T-cell (primary cell): ENCODE measurements at regions not wholly inside any gene's neighbourhood (a gene's known extent, or its start where the extent isn't known, plus 50 kb on each side); places are given as distances from the start of the nearest gene placed in this dataset.

Experiments
- ATAC-seq, 4 experiments: fragments of 200-7000 bp in 3 of 4; fragments of 150-1000 bp in 1 of 4; cut with Tn5 transposase; replicated peaks in 1 of 4; 1 replicate in 3 of 4; 2 replicates in 1 of 4; pipeline ENCODE4 v1.10.0; 2021; ENCODE audit warnings: moderate library complexity in 3 of 4, mild to moderate bottlenecking in 2 of 4, moderate number of reproducible peaks in 1 of 4
- CTCF ChIA-PET, 2 donors: fragments of 300-600 bp; sonication (Branson Sonifier 250); formaldehyde crosslinking; loops; one replicate each; lab custom pipeline; 2022; ENCODE audit warnings: antibody characterized with exemption in 2 of 2; lab: Charles Lee
- POLR2A ChIA-PET, 2 donors: fragments of 300-600 bp; sonication (Branson Sonifier 250); formaldehyde crosslinking; loops; one replicate each; lab custom pipeline; 2022; ENCODE audit warnings: antibody characterized with exemption in 2 of 2; lab: Charles Lee
- DNase-seq, 35 experiments: peaks; one replicate each; pipeline versions ENCODE4 v3.0.0 to v3.0.0-alpha.2; 2013 to 2023
- H3K27ac ChIP-seq: one replicate; pipeline ENCODE4 v1.5.1; 2013; ENCODE audit warnings: low read length
- H3K27me3 ChIP-seq, 2 experiments: replicated peaks in 1 of 2; 1 replicate in 1 of 2; 2 replicates in 1 of 2; pipeline versions ENCODE4 v1.6.1 to v1.7.0; 2013; ENCODE audit warnings: low read length in 1 of 2, mixed read lengths in 1 of 2; ENCODE audit not compliant: control insufficient read depth in 2 of 2, insufficient read depth in 2 of 2; ENCODE audit errors: extremely low read depth in 1 of 2
- H3K36me3 ChIP-seq, 2 donors: 1 replicate in 1 of 2; 2 replicates in 1 of 2; pipeline versions ENCODE4 v1.6.1 to v1.7.0; 2013; ENCODE audit warnings: low read length in 1 of 2; ENCODE audit not compliant: control insufficient read depth in 2 of 2, insufficient read depth in 1 of 2; ENCODE audit errors: extremely low read depth in 1 of 2
- H3K4me1 ChIP-seq, 2 experiments: 1 replicate in 1 of 2; 2 replicates in 1 of 2; pipeline versions ENCODE4 v1.6.1 to v1.7.0; 2013; ENCODE audit warnings: low read length in 2 of 2, mixed read lengths in 1 of 2; ENCODE audit not compliant: insufficient read depth in 2 of 2, control insufficient read depth in 1 of 2; ENCODE audit errors: extremely low read depth in 1 of 2
- H3K4me3 ChIP-seq, 2 donors: 1 replicate in 1 of 2; 2 replicates in 1 of 2; pipeline versions ENCODE4 v1.5.1 to v1.7.0; 2013; ENCODE audit warnings: mild to moderate bottlenecking in 2 of 2, low read length in 1 of 2, moderate library complexity in 1 of 2; ENCODE audit not compliant: control insufficient read depth in 1 of 2; ENCODE audit errors: extremely low read depth in 1 of 2
- H3K9me3 ChIP-seq: 2 replicates; pipeline ENCODE4 v1.7.0; 2013
- H3K27ac Mint-ChIP-seq, 2 donors: one replicate each; pipeline ENCODE4 v1.8.0; 2020 to 2021; ENCODE audit warnings: mild to moderate bottlenecking in 2 of 2, mixed read lengths in 2 of 2
- H3K27me3 Mint-ChIP-seq, 2 donors: one replicate each; pipeline ENCODE4 v1.8.0; 2021 to 2022; ENCODE audit warnings: mixed read lengths in 2 of 2
- H3K36me3 Mint-ChIP-seq: one replicate; pipeline ENCODE4 v1.8.0; 2021; ENCODE audit warnings: mixed read lengths
- H3K4me1 Mint-ChIP-seq, 3 donors: one replicate each; pipeline ENCODE4 v1.8.0; 2020 to 2022; ENCODE audit warnings: mixed read lengths in 3 of 3, mild to moderate bottlenecking in 1 of 3
- H3K4me3 Mint-ChIP-seq, 3 donors: one replicate each; pipeline ENCODE4 v1.8.0; 2020 to 2022; ENCODE audit warnings: mild to moderate bottlenecking in 3 of 3, mixed read lengths in 3 of 3, moderate library complexity in 3 of 3
- H3K9me3 Mint-ChIP-seq, 3 donors: one replicate each; pipeline ENCODE4 v1.8.0; 2020 to 2022; ENCODE audit warnings: mixed read lengths in 3 of 3
- WGBS: methylation state at CpG from one replicate; pipeline ENCODE4 v1.1.5; 2013; ENCODE audit warnings: missing lambda C conversion rate; ENCODE audit not compliant: insufficient coverage; 5-methylcytosine and 5-hydroxymethylcytosine counted together

- no peak overlapping the region for H3K27ac Mint-ChIP-seq
- DNase-seq (peak in 1 of 35 experiments; percentile 3), ATAC-seq (no peak)
- peaks cover 2 to 9% (median 3%) of the 10 kb centered on the region in 3 donors for H3K9me3 Mint-ChIP-seq
- no peaks in the 10 kb centered on the region for H3K4me1 ChIP-seq
- H3K27me3 Mint-ChIP-seq: peaks cover 1 to 6% of the 10 kb centered on the region in 2 donors
- ChIA-PET CTCF (no interaction called here), POLR2A (no interaction called here)
- peaks cover 0 to 5% of the 10 kb centered on the region in 2 experiments for H3K27me3 ChIP-seq
- no peak overlapping the region for H3K4me3 ChIP-seq
- H3K27ac ChIP-seq: no peak overlapping the region
- H3K4me3 Mint-ChIP-seq: no peak overlapping the region
- 87% methylated on average over 9 of the region's 9 CpGs for WGBS
- H3K4me1 Mint-ChIP-seq: no peaks in the 10 kb centered on the region
- H3K36me3 ChIP-seq: no peaks in the 10 kb centered on the region
- no peaks in the 10 kb centered on the region for H3K36me3 Mint-ChIP-seq
- no peaks in the 10 kb centered on the region for H3K9me3 ChIP-seq
Measured at GRCh38 chr3:127107002-127107401, 85.9 kb upstream of the PRR23E start.

- ATAC-seq (no peak), DNase-seq (peak in 1 of 35 experiments; percentile 19)
- ChIA-PET CTCF (no interaction called here), POLR2A (no interaction called here)
- 86% methylated on average over 7 of the region's 10 CpGs for WGBS
- Mint-ChIP-seq H3K4me3 (no peak overlapping the region), H3K27ac (no peak overlapping the region), H3K36me3 (no peaks in the 10 kb centered on the region), H3K4me1 (no peaks in the 10 kb centered on the region), H3K9me3 (peaks cover 7 to 14% (median 8%) of the 10 kb centered on the region in 3 donors), H3K27me3 (peaks cover 1 to 6% of the 10 kb centered on the region in 2 donors)
- H3K36me3 ChIP-seq: no peaks in the 10 kb centered on the region
- H3K4me3 ChIP-seq: no peak overlapping the region
- no peak overlapping the region for H3K27ac ChIP-seq
- H3K4me1 ChIP-seq: no peaks in the 10 kb centered on the region
- no peaks in the 10 kb centered on the region for H3K9me3 ChIP-seq
- H3K27me3 ChIP-seq: peaks cover 0 to 3% of the 10 kb centered on the region in 2 experiments
Measured at GRCh38 chr3:127107491-127108375, 85.2 kb upstream of the PRR23E start.

DNA sequence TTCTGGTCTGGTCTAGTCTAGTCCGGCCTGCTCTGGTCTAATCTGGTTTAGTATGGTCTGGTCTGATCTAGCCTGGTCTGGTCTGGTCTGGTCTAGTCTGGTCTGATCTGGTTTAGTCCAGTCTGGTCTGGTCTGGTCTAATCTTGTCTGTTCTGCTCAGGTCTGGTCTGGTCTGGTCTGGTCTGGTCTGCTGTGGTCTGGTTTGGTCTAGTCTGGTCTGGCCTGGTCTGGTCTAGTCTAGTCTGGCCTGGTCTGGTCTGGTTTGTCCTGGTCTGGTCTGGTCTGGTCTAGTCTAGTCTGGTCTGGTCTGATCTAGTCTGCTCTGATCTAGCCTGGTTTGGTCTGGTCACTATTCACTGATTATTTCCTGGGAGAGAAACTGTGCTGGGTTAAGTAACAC, 84.1 kb upstream of the PRR23E start:
- H3K4me1 ChIP-seq: no peaks in the 10 kb centered on the region
- Mint-ChIP-seq H3K4me3 (no peak overlapping the region), H3K27me3 (peaks cover 1 to 6% of the 10 kb centered on the region in 2 donors), H3K27ac (no peak overlapping the region), H3K36me3 (no peaks in the 10 kb centered on the region), H3K9me3 (peaks cover 8 to 20% (median 9%) of the 10 kb centered on the region in 3 donors), H3K4me1 (no peaks in the 10 kb centered on the region)
- 60% methylated on average over 1 of the region's 1 CpG for WGBS
- CTCF ChIA-PET: no interaction called here
- POLR2A ChIA-PET: no interaction called here
- H3K27me3 ChIP-seq: no peaks in the 10 kb centered on the region
- DNase-seq: no peak
- no peak overlapping the region for H3K27ac ChIP-seq
- peak in 1 of 4 experiments; percentile 22 for ATAC-seq
- no peaks in the 10 kb centered on the region for H3K9me3 ChIP-seq
- no peaks in the 10 kb centered on the region for H3K36me3 ChIP-seq
- H3K4me3 ChIP-seq: no peak overlapping the region

GRCh38 chr3:127110982-127111693, 81.8 kb upstream of the PRR23E start:
- peaks cover 0 to 6% of the 10 kb centered on the region in 2 experiments for H3K27me3 ChIP-seq
- ATAC-seq (no peak), DNase-seq (no peak)
- H3K36me3 ChIP-seq: no peaks in the 10 kb centered on the region
- 58% methylated on average over 1 of the region's 3 CpGs for WGBS
- Mint-ChIP-seq H3K36me3 (no peaks in the 10 kb centered on the region), H3K4me1 (no peaks in the 10 kb centered on the region), H3K27ac (no peak overlapping the region), H3K9me3 (peaks cover 8 to 20% (median 9%) of the 10 kb centered on the region in 3 donors), H3K4me3 (no peak overlapping the region), H3K27me3 (peaks cover 1 to 7% of the 10 kb centered on the region in 2 donors)
- ChIA-PET CTCF (no interaction called here), POLR2A (no interaction called here)
- no peaks in the 10 kb centered on the region for H3K9me3 ChIP-seq
- no peaks in the 10 kb centered on the region for H3K4me1 ChIP-seq
- no peak overlapping the region for H3K4me3 ChIP-seq
- no peak overlapping the region for H3K27ac ChIP-seq

DNA sequence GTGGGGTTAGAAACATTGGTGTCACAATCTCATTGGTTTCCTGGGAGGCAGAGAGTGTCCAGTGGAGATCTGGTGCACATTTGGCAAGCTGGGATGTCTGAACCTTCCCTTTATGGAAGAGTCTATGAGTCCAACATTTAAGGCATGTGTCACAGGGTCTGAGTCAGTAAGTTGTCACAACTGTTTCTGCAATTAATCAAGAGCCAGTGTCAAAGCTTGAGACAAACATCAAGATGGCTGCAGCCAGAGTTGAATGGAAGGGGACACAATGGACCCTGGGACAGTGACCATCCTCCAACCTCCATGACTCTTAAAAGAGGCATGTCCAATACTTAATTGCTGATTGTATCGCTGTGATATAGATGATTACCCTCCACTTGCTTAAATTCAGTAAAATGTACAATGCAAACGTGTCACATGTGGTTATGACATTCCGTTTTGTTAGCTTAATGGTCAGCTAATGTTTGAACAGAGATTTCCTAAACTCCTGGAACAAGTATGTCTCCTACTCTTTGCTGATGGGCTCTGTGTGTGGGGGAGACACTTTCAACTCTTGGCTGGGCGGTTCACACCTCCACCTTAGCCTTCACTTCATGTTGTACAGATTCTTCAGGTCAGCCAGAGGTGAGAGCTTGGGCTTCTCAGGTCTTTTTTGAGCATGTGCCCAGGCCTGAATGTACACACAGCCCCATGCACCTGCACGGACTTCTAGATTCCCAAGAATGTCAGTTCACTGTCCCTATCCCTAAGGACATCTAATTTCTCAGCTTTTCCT, 79.9 kb upstream of the PRR23E start:
- H3K4me1 Mint-ChIP-seq: no peaks in the 10 kb centered on the region
- Histone ChIP-seq H3K27ac (no peak overlapping the region), H3K36me3 (no peaks in the 10 kb centered on the region), H3K4me3 (no peak overlapping the region), H3K9me3 (no peaks in the 10 kb centered on the region), H3K27me3 (peaks cover 0 to 6% of the 10 kb centered on the region in 2 experiments), H3K4me1 (no peaks in the 10 kb centered on the region)
- POLR2A ChIA-PET: no interaction called here
- H3K4me3 Mint-ChIP-seq: no peak overlapping the region
- H3K27me3 Mint-ChIP-seq: peaks cover 1 to 18% of the 10 kb centered on the region in 2 donors
- H3K27ac Mint-ChIP-seq: no peak overlapping the region
- 40% methylated on average over 1 of the region's 5 CpGs for WGBS
- no peaks in the 10 kb centered on the region for H3K36me3 Mint-ChIP-seq
- ATAC-seq (no peak), DNase-seq (no peak)
- peaks cover 8 to 20% (median 9%) of the 10 kb centered on the region in 3 donors for H3K9me3 Mint-ChIP-seq
- CTCF ChIA-PET: no interaction called here

DNA sequence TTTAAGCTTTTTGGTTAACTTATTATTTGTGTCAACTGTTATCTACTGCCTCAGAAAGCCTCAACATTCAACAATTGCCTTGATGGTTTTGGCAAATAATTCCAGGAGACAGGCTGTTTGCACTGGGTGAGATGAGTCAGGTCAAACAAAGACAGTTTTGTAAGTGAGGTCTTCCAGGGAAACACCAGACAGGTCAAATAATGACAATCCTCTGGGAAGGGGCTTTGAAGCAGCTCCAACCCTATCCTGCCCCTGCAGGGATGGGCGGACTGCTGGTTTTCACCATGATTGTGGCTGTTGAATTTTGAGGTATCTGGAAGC, 79.4 kb upstream of the PRR23E start:
- no peak overlapping the region for H3K27ac Mint-ChIP-seq
- no peak for ATAC-seq
- no peaks in the 10 kb centered on the region for H3K36me3 Mint-ChIP-seq
- H3K4me1 Mint-ChIP-seq: no peaks in the 10 kb centered on the region
- H3K27me3 Mint-ChIP-seq: peaks cover 1 to 18% of the 10 kb centered on the region in 2 donors
- peaks cover 8 to 20% (median 9%) of the 10 kb centered on the region in 3 donors for H3K9me3 Mint-ChIP-seq
- Histone ChIP-seq H3K4me3 (no peak overlapping the region), H3K27me3 (peaks cover 0 to 6% of the 10 kb centered on the region in 2 experiments), H3K36me3 (no peaks in the 10 kb centered on the region), H3K9me3 (no peaks in the 10 kb centered on the region), H3K4me1 (no peaks in the 10 kb centered on the region), H3K27ac (no peak overlapping the region)
- ChIA-PET CTCF (no interaction called here), POLR2A (no interaction called here)
- WGBS: no CpG with 5 or more reads among the region's 1 CpG
- no peak for DNase-seq
- H3K4me3 Mint-ChIP-seq: no peak overlapping the region
